ENCODE measurements at regions not wholly inside any gene's neighbourhood (a gene's known extent, or its start where the extent isn't known, plus 50 kb on each side); places are given as distances from the start of the nearest gene placed in this dataset.

- TF ChIP-seq, protein P1, sequence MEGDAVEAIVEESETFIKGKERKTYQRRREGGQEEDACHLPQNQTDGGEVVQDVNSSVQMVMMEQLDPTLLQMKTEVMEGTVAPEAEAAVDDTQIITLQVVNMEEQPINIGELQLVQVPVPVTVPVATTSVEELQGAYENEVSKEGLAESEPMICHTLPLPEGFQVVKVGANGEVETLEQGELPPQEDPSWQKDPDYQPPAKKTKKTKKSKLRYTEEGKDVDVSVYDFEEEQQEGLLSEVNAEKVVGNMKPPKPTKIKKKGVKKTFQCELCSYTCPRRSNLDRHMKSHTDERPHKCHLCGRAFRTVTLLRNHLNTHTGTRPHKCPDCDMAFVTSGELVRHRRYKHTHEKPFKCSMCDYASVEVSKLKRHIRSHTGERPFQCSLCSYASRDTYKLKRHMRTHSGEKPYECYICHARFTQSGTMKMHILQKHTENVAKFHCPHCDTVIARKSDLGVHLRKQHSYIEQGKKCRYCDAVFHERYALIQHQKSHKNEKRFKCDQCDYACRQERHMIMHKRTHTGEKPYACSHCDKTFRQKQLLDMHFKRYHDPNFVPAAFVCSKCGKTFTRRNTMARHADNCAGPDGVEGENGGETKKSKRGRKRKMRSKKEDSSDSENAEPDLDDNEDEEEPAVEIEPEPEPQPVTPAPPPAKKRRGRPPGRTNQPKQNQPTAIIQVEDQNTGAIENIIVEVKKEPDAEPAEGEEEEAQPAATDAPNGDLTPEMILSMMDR (IDR thresholded peaks at IDR 0.05): no peak
- TF ChIP-seq POLR2A (IDR thresholded peaks at IDR 0.05): no peak
- TF ChIP-seq EP300 (IDR thresholded peaks at IDR 0.05; ENCODE audit: low read depth): no peak
- no peak for TF ChIP-seq POLR2AphosphoS5 (IDR thresholded peaks at IDR 0.05)
These were observed 631.9 kb downstream of the PSAT1 start for GRCh38 chr9:78928625-78929405.

Measured in transverse colon (tissue), 4 donors.